Muscle layer of duodenum (tissue), 2 donors: ENCODE measurements at regions not wholly inside any gene's neighbourhood (a gene's known extent, or its start where the extent isn't known, plus 50 kb on each side); places are given as distances from the start of the nearest gene placed in this dataset.

ENCODE experiments used
- H3K27ac ChIP-seq: one replicate; pipeline ENCODE4 v1.7.0; 2013; ENCODE audit warnings: mild to moderate bottlenecking, low read length
- H3K27me3 ChIP-seq: one replicate; pipeline ENCODE4 v1.7.0; 2013; ENCODE audit warnings: low read depth, mild to moderate bottlenecking, control low read depth, low read length
- H3K36me3 ChIP-seq, 2 donors: one replicate each; pipeline ENCODE4 v1.7.0; 2013; ENCODE audit warnings: low read length in 2 of 2, control low read depth in 1 of 2, mild to moderate bottlenecking in 1 of 2; ENCODE audit not compliant: insufficient read depth in 2 of 2, control insufficient read depth in 1 of 2
- H3K4me1 ChIP-seq, 2 donors: one replicate each; pipeline ENCODE4 v1.7.0; 2013; ENCODE audit warnings: low read length in 2 of 2, mild to moderate bottlenecking in 2 of 2, control low read depth in 1 of 2, moderate library complexity in 1 of 2; ENCODE audit not compliant: insufficient read depth in 2 of 2, control insufficient read depth in 1 of 2
- H3K4me3 ChIP-seq, 2 donors: one replicate each; pipeline ENCODE4 v1.7.0; 2013; ENCODE audit warnings: low read length in 2 of 2, low read depth in 1 of 2, mild to moderate bottlenecking in 1 of 2
- H3K9me3 ChIP-seq, 2 donors: one replicate each; pipeline ENCODE4 v1.7.0; 2013; ENCODE audit warnings: low read length in 2 of 2, control low read depth in 1 of 2, mild to moderate bottlenecking in 1 of 2; ENCODE audit not compliant: control insufficient read depth in 1 of 2
- donor health status: healthy.

GRCh38 chr5:62937661-62938558 is 359.3 kb downstream of the LRRC70 start:
- no peaks in the 10 kb centered on the region for H3K9me3 ChIP-seq
- H3K27ac ChIP-seq, result no peak overlapping the region
- H3K4me3 ChIP-seq, result no peak overlapping the region
- H3K4me1 ChIP-seq, result no peaks in the 10 kb centered on the region
- no peaks in the 10 kb centered on the region for H3K36me3 ChIP-seq
- no peaks in the 10 kb centered on the region for H3K27me3 ChIP-seq

GRCh38 chr5:62935660-62936059 is 357.0 kb downstream of the LRRC70 start:
- Histone ChIP-seq H3K4me3 (no peak overlapping the region), H3K36me3 (no peaks in the 10 kb centered on the region), H3K4me1 (no peaks in the 10 kb centered on the region), H3K27ac (no peak overlapping the region), H3K9me3 (no peaks in the 10 kb centered on the region), H3K27me3 (no peaks in the 10 kb centered on the region)

- Histone ChIP-seq H3K27ac (no peak overlapping the region), H3K36me3 (no peaks in the 10 kb centered on the region), H3K9me3 (no peaks in the 10 kb centered on the region)
These were observed 355.7 kb downstream of the LRRC70 start for GRCh38 chr5:62934319-62934718.

GRCh38 chr5:62933261-62933660 is 354.6 kb downstream of the LRRC70 start:
- Histone ChIP-seq H3K27ac (no peak overlapping the region), H3K9me3 (no peaks in the 10 kb centered on the region), H3K36me3 (no peaks in the 10 kb centered on the region), H3K4me3 (no peak overlapping the region), H3K27me3 (no peaks in the 10 kb centered on the region), H3K4me1 (no peaks in the 10 kb centered on the region)

More at GRCh38 chr5:62934319-62934718, 355.7 kb downstream of the LRRC70 start:
- no peaks in the 10 kb centered on the region for H3K27me3 ChIP-seq
- no peak overlapping the region for H3K4me3 ChIP-seq
- H3K4me1 ChIP-seq, result no peaks in the 10 kb centered on the region

GRCh38 chr5:62931153-62931950 is 352.7 kb downstream of the LRRC70 start:
- Histone ChIP-seq H3K27ac (no peak overlapping the region), H3K9me3 (no peaks in the 10 kb centered on the region), H3K4me3 (no peak overlapping the region), H3K36me3 (no peaks in the 10 kb centered on the region), H3K27me3 (no peaks in the 10 kb centered on the region), H3K4me1 (no peaks in the 10 kb centered on the region)

- Histone ChIP-seq H3K36me3 (no peaks in the 10 kb centered on the region), H3K27ac (no peak overlapping the region), H3K4me1 (no peaks in the 10 kb centered on the region), H3K4me3 (no peak overlapping the region), H3K27me3 (no peaks in the 10 kb centered on the region), H3K9me3 (peaks cover 0 to 2% of the 10 kb centered on the region in 2 donors)
These were observed 343.6 kb downstream of the LRRC70 start for GRCh38 chr5:62922191-62922590.

- H3K27me3 ChIP-seq, result no peaks in the 10 kb centered on the region
- H3K36me3 ChIP-seq, result no peaks in the 10 kb centered on the region
- no peak overlapping the region for H3K4me3 ChIP-seq
- no peak overlapping the region for H3K27ac ChIP-seq
- peaks cover 0 to 2% of the 10 kb centered on the region in 2 donors for H3K9me3 ChIP-seq
- H3K4me1 ChIP-seq, result no peaks in the 10 kb centered on the region
These were observed 342.2 kb downstream of the LRRC70 start for GRCh38 chr5:62920856-62921255.

- Histone ChIP-seq H3K36me3 (no peaks in the 10 kb centered on the region), H3K4me1 (no peaks in the 10 kb centered on the region), H3K9me3 (no peaks in the 10 kb centered on the region), H3K27me3 (no peaks in the 10 kb centered on the region), H3K4me3 (no peak overlapping the region), H3K27ac (no peak overlapping the region)
These were observed 330.7 kb downstream of the LRRC70 start for GRCh38 chr5:62909326-62909725.

GRCh38 chr5:62902126-62902525 is 323.5 kb downstream of the LRRC70 start:
- Histone ChIP-seq H3K36me3 (no peaks in the 10 kb centered on the region), H3K27me3 (no peaks in the 10 kb centered on the region), H3K4me3 (no peak overlapping the region), H3K4me1 (no peaks in the 10 kb centered on the region), H3K27ac (no peak overlapping the region), H3K9me3 (no peaks in the 10 kb centered on the region)

- H3K4me1 ChIP-seq, result no peaks in the 10 kb centered on the region
- no peaks in the 10 kb centered on the region for H3K36me3 ChIP-seq
- H3K9me3 ChIP-seq, result no peaks in the 10 kb centered on the region
- no peak overlapping the region for H3K27ac ChIP-seq
- H3K27me3 ChIP-seq, result no peaks in the 10 kb centered on the region
- no peak overlapping the region for H3K4me3 ChIP-seq
These were observed 322.4 kb downstream of the LRRC70 start for GRCh38 chr5:62900976-62901375.

- H3K9me3 ChIP-seq, result peaks cover 0 to 3% of the 10 kb centered on the region in 2 donors
- no peaks in the 10 kb centered on the region for H3K27me3 ChIP-seq
- H3K4me3 ChIP-seq, result no peak overlapping the region
- H3K4me1 ChIP-seq, result no peaks in the 10 kb centered on the region
- H3K36me3 ChIP-seq, result no peaks in the 10 kb centered on the region
- H3K27ac ChIP-seq, result no peak overlapping the region
These were observed 317.7 kb downstream of the LRRC70 start for GRCh38 chr5:62896121-62896893.
